ENCODE measurements at regions not wholly inside any gene's neighbourhood (a gene's known extent, or its start where the extent isn't known, plus 50 kb on each side); places are given as distances from the start of the nearest gene placed in this dataset.

DNA sequence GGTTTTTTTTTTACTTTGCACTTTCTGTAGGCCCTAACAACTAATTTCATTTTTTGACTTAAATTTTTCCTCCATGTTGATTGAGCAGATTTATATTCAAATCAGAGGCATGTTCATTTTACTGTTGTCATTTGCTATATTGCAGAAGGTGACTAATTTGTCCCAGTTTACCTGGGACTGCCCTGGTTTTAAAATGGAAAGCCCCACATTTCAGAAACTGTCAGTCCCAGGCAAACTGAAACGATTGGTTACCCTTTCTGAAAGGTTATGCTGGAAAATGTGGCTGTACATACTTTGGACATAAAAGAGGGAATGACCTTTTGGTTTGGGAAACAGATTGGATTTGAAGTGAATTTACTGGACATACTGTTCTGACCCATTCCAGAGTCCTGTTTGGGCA is 160.0 kb downstream of the SPCS3 start:
- Histone ChIP-seq H3K4me1 (ENCODE audit: insufficient read depth, low read length) (no peaks in the 10 kb centered on the region), H2AFZ (ENCODE audit: low read length) (no peak overlapping the region), H3K9ac (ENCODE audit: insufficient read depth, low read depth, low read length) (no peak overlapping the region), H3K27me3 (ENCODE audit: control insufficient read depth in 1 of 2, insufficient read depth in 2 of 2, low read length in 2 of 2) (no peaks in the 10 kb centered on the region), H4K20me1 (ENCODE audit: insufficient read depth, low read length) (no peaks in the 10 kb centered on the region), H3K9me3 (ENCODE audit: low read length) (peaks cover 17% of the 10 kb centered on the region; the same call in 1 of the 2 replicates), H3K4me3 (replicated peaks in 1 of 3; ENCODE audit: insufficient read depth in 1 of 3, low read depth in 2 of 3, low read length in 3 of 3) (no peak overlapping the region), H3K4me2 (ENCODE audit: low read depth, low read length) (no peak overlapping the region), H3K27ac (ENCODE audit: extremely low read length, insufficient read depth, low read length) (no peak overlapping the region), H3K36me3 (replicated peaks in 1 of 2; ENCODE audit: control insufficient read depth in 1 of 2, insufficient read depth in 2 of 2, low read length in 2 of 2) (no peaks in the 10 kb centered on the region), H3K79me2 (ENCODE audit: insufficient read depth, low read length) (no peaks in the 10 kb centered on the region)
- ATAC-seq, result no peak
- WGBS (ENCODE audit: low lambda C conversion rate), result 6% methylated on average over 1 of the region's 1 CpG
- no peak for DNase-seq (ENCODE audit: low spot score)
- in situ Hi-C loops (cut with HindIII; ENCODE audit: extremely low pct_ligation_motif_present, low pct_unique_long_range_greater_than_20kb), result no loop called here
- CTCF ChIA-PET (ENCODE audit: low intra/inter-chr PET ratio, low total read pairs), result no interaction called here
- TF ChIP-seq RFXAP (CRISPR knock-in tag; IDR thresholded peaks at IDR 0.05; ENCODE audit: borderline replicate concordance), result no peak
- TF ChIP-seq ZNF75D (CRISPR knock-in tag; IDR thresholded peaks at IDR 0.05; ENCODE audit: borderline replicate concordance), result no peak
- TF ChIP-seq SKI (IDR thresholded peaks at IDR 0.05; ENCODE audit: partially characterized antibody), result no peak
- TF ChIP-seq KLF9 (CRISPR knock-in tag; IDR thresholded peaks at IDR 0.05; ENCODE audit: low read depth), result no peak
- TF ChIP-seq, protein P1, sequence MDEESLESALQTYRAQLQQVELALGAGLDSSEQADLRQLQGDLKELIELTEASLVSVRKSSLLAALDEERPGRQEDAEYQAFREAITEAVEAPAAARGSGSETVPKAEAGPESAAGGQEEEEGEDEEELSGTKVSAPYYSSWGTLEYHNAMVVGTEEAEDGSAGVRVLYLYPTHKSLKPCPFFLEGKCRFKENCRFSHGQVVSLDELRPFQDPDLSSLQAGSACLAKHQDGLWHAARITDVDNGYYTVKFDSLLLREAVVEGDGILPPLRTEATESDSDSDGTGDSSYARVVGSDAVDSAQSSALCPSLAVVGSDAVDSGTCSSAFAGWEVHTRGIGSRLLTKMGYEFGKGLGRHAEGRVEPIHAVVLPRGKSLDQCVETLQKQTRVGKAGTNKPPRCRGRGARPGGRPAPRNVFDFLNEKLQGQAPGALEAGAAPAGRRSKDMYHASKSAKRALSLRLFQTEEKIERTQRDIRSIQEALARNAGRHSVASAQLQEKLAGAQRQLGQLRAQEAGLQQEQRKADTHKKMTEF (CRISPR knock-in tag; IDR thresholded peaks at IDR 0.05), result no peak
- TF ChIP-seq, protein P2, sequence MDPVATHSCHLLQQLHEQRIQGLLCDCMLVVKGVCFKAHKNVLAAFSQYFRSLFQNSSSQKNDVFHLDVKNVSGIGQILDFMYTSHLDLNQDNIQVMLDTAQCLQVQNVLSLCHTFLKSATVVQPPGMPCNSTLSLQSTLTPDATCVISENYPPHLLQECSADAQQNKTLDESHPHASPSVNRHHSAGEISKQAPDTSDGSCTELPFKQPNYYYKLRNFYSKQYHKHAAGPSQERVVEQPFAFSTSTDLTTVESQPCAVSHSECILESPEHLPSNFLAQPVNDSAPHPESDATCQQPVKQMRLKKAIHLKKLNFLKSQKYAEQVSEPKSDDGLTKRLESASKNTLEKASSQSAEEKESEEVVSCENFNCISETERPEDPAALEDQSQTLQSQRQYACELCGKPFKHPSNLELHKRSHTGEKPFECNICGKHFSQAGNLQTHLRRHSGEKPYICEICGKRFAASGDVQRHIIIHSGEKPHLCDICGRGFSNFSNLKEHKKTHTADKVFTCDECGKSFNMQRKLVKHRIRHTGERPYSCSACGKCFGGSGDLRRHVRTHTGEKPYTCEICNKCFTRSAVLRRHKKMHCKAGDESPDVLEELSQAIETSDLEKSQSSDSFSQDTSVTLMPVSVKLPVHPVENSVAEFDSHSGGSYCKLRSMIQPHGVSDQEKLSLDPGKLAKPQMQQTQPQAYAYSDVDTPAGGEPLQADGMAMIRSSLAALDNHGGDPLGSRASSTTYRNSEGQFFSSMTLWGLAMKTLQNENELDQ (CRISPR knock-in tag; IDR thresholded peaks at IDR 0.05; ENCODE audit: borderline replicate concordance), result no peak
- no peak for TF ChIP-seq SPEN (CRISPR knock-in tag; IDR thresholded peaks at IDR 0.05; ENCODE audit: low read depth)
- no peak for TF ChIP-seq MTF2 (CRISPR knock-in tag; IDR thresholded peaks at IDR 0.05; ENCODE audit: borderline replicate concordance)
- no TSS peak for BruUV-seq (replicated peaks)
- intact Hi-C loops (cut with micrococcal nuclease; ENCODE audit: unreplicated experiment), result no loop called here
- POLR2A ChIA-PET, result no interaction called here
- no peak for FAIRE-seq
